Ishikawa (cell line): ENCODE measurements at regions not wholly inside any gene's neighbourhood (a gene's known extent, or its start where the extent isn't known, plus 50 kb on each side); places are given as distances from the start of the nearest gene placed in this dataset.
A peak's percentile ranks its signal among the peaks of the same experiment; 100 is the strongest.

ENCODE experiments used
- CEBPB ChIP-seq: IDR thresholded peaks from 2 replicates; pipeline ENCODE4 v1.6.1; 2012
- CREB1 ChIP-seq: IDR thresholded peaks from 2 replicates; pipeline ENCODE4 v1.6.1; 2012; ENCODE audit warnings: low read depth
- EGR1 ChIP-seq: IDR thresholded peaks from 2 replicates; pipeline ENCODE4 v1.6.1; 2012
- EP300 ChIP-seq: IDR thresholded peaks from 2 replicates; pipeline ENCODE4 v1.6.1; 2012; ENCODE audit warnings: borderline replicate concordance
- FOXM1 ChIP-seq: IDR thresholded peaks from 2 replicates; pipeline ENCODE4 v1.6.1; 2012; ENCODE audit warnings: low read depth, borderline replicate concordance
- MAX ChIP-seq: IDR thresholded peaks from 2 replicates; pipeline ENCODE4 v1.6.1; 2012
- NFIC ChIP-seq: IDR thresholded peaks from 2 replicates; pipeline ENCODE4 v1.6.1; 2012
- RAD21 ChIP-seq: IDR thresholded peaks from 2 replicates; pipeline ENCODE4 v1.6.1; 2012; ENCODE audit warnings: low read depth
- REST ChIP-seq: IDR thresholded peaks from 2 replicates; pipeline ENCODE4 v1.6.1; 2012; ENCODE audit warnings: low read depth, mild to moderate bottlenecking
- TAF1 ChIP-seq: IDR thresholded peaks from 2 replicates; pipeline ENCODE4 v1.6.1; 2012; ENCODE audit warnings: low read depth, mild to moderate bottlenecking
- TCF12 ChIP-seq: IDR thresholded peaks from 2 replicates; pipeline ENCODE4 v1.6.1; 2012; ENCODE audit warnings: low read depth
- TEAD4 ChIP-seq: IDR thresholded peaks from 2 replicates; pipeline ENCODE4 v1.6.1; 2012
- USF1 ChIP-seq: IDR thresholded peaks from 2 replicates; pipeline ENCODE4 v1.6.1; 2012
- YY1 ChIP-seq: IDR thresholded peaks from 2 replicates; pipeline ENCODE4 v1.6.1; 2012; ENCODE audit warnings: low read depth
- ZBTB7A ChIP-seq: IDR thresholded peaks from 2 replicates; pipeline ENCODE4 v1.6.1; 2012; ENCODE audit warnings: low read depth

DNA sequence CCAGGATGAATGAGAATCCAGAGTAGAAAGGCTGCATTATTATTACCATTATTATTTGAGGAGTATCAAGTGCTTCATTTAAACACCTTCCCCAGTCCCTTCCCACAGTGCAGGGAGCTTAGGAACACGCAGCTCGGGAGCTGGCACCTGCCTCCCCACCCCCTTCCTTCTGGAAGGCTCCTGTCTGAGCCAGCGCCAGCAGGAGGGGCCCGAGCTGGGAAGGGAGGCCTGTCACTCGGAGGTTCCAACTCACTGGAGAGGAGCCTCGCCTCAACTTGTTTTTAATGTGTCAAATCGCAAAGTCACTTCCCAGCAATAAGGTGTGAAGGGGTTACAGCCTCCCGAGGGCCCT lies 156.4 kb upstream of the IRX4 start:
- TF ChIP-seq USF1 (no peak), REST (no peak), MAX (no peak), CREB1 (no peak), CEBPB (no peak), RAD21 (no peak), EP300 (no peak), NFIC (no peak), TCF12 (no peak), FOXM1 (no peak), ZBTB7A (no peak)

DNA sequence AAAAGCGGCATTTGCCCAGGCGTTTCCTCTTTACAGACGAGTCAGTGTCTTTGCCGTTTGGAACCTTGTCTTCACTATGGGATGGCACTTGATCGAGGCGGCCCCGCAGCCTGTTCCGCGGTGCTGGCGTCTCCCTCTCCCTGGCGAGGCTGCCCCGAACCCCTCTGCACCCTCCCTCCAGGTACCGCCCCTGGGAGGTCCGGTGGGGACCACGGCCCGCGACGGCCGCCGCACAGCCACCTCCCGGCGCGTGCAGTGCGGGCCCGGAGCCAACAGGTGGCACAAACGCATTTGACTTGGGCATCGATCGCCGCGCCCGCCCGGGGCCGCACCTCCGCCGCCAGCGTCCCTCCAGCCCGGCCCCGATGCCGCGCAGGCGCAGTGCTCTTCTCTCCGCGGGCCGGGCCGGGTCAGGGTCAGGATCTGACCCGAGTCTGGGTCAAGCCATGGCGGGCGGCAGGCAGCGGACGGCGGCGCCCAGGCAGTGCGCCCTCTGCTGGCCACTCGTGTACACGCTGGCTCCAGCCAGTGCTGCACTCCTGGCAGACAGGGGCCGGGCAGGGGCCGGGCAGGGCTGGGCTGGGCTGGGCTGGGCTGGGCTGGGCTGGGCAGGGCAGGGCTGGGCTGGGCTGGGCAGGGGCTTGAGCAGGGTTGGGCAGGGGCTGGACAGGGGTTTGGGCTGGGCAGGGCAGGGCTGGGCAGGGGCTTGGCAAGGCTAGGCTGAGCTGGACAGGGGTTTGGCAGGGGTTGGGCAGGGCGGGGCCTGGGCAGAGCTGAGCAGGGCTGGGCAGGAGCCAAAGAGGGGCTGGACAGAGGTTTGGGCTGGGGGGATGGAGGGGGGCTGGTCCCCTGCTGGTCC lies 155.8 kb upstream of the IRX4 start:
- TF ChIP-seq TCF12 (no peak), YY1 (peak; percentile 67; the same call in 1 of the 2 replicates), NFIC (0 out of 2 replicates have a peak, but pooled peaks have one; percentile 13)

GRCh38 chr5:2036885-2037284 lies 154.2 kb upstream of the IRX4 start:
- no peak for TF ChIP-seq ZBTB7A
- TF ChIP-seq TAF1: no peak
- no peak for TF ChIP-seq RAD21
- TF ChIP-seq USF1: no peak
- no peak for TF ChIP-seq REST
- TF ChIP-seq NFIC: no peak
- TF ChIP-seq MAX: no peak
- no peak for TF ChIP-seq TEAD4
- TF ChIP-seq TCF12: no peak
- no peak for TF ChIP-seq YY1
- TF ChIP-seq CEBPB: no peak
- TF ChIP-seq CREB1: no peak
- TF ChIP-seq EGR1: no peak
- TF ChIP-seq FOXM1: no peak

GRCh38 chr5:2032432-2032831 lies 149.7 kb upstream of the IRX4 start:
- no peak for TF ChIP-seq TCF12
- no peak for TF ChIP-seq MAX
- TF ChIP-seq YY1: no peak
- no peak for TF ChIP-seq RAD21
- no peak for TF ChIP-seq CREB1
- no peak for TF ChIP-seq ZBTB7A
- TF ChIP-seq EGR1: no peak
- no peak for TF ChIP-seq USF1
- TF ChIP-seq CEBPB: no peak
- TF ChIP-seq FOXM1: no peak
- no peak for TF ChIP-seq NFIC
- no peak for TF ChIP-seq EP300
- no peak for TF ChIP-seq TAF1

DNA sequence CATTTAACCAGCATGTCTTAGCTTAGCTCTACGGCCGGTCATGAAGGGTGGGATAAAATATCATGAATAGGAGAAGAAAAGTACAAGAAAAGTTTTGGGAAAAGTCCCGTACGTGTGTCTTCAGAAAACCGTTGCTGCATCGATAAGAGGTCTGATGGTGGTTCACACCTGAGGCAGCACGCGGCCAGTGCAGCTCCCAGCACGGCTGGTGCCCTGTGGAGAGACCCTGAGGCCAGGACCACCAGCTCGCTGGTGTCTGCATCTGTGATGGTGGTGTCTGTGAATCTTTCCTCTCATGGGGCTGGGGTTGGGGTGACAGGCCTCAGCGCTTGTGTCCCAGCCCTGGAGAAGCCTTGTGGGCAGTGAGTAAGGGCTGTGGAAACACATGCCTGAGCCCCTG lies 148.9 kb upstream of the IRX4 start:
- no peak for TF ChIP-seq TAF1
- TF ChIP-seq CEBPB: no peak
- TF ChIP-seq RAD21: no peak
- no peak for TF ChIP-seq EP300
- TF ChIP-seq ZBTB7A: no peak
- no peak for TF ChIP-seq YY1
- TF ChIP-seq MAX: no peak
- TF ChIP-seq TCF12: no peak
- TF ChIP-seq EGR1: no peak
- no peak for TF ChIP-seq NFIC
- no peak for TF ChIP-seq FOXM1
- TF ChIP-seq REST: no peak
